GM21528 (cell line): ENCODE measurements at regions not wholly inside any gene's neighbourhood (a gene's known extent, or its start where the extent isn't known, plus 50 kb on each side); places are given as distances from the start of the nearest gene placed in this dataset.

Experiments
- ATAC-seq: cut with Tn5 transposase; IDR thresholded peaks from one replicate; pipeline ENCODE4 v1.9.1; 2021; ENCODE audit warnings: mild to moderate bottlenecking, moderate library complexity; ENCODE audit not compliant: unreplicated experiment, low FRiP score

DNA sequence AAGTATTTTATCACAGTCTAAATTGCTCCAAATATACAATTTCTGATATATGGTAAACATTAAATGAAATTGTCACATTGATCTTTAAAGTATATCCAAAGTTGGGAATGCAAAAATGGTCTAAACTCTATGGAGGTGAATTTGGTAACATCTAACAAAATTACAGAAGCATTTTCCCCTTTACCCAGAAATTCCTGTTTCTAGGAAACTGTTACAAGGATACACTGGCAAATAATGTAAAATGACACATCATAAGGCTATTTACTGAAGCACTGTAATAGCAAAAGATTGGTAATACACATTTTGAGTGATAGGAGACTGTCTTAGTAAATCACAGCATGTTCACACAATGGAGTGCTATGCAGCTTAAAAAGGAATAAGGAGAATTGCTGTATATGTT, 50.0 kb upstream of the SLCO2A1 start:
- no peak for ATAC-seq
